ENCODE measurements at regions not wholly inside any gene's neighbourhood (a gene's known extent, or its start where the extent isn't known, plus 50 kb on each side); places are given as distances from the start of the nearest gene placed in this dataset.

GRCh38 chr14:97329701-97330100, 532.5 kb downstream of the VRK1 start (continued):
- no peak for TF ChIP-seq ZNF219 (CRISPR knock-in tag; IDR thresholded peaks at IDR 0.05; ENCODE audit: borderline replicate concordance)
- TF ChIP-seq MYBL2 (CRISPR knock-in tag; IDR thresholded peaks at IDR 0.05): no peak
- no peak for TF ChIP-seq ZNF232 (CRISPR knock-in tag; IDR thresholded peaks at IDR 0.05)

- H3K27me3 Mint-ChIP-seq (ENCODE audit: low read depth): no peaks in the 10 kb centered on the region
- TF ChIP-seq ATF1 (CRISPR knock-in tag; IDR thresholded peaks at IDR 0.05): no peak
- TF ChIP-seq ZNF121 (CRISPR knock-in tag; IDR thresholded peaks at IDR 0.05): no peak
- TF ChIP-seq CDX4 (CRISPR knock-in tag; IDR thresholded peaks at IDR 0.05; ENCODE audit: borderline replicate concordance): no peak
- TF ChIP-seq, protein P1, sequence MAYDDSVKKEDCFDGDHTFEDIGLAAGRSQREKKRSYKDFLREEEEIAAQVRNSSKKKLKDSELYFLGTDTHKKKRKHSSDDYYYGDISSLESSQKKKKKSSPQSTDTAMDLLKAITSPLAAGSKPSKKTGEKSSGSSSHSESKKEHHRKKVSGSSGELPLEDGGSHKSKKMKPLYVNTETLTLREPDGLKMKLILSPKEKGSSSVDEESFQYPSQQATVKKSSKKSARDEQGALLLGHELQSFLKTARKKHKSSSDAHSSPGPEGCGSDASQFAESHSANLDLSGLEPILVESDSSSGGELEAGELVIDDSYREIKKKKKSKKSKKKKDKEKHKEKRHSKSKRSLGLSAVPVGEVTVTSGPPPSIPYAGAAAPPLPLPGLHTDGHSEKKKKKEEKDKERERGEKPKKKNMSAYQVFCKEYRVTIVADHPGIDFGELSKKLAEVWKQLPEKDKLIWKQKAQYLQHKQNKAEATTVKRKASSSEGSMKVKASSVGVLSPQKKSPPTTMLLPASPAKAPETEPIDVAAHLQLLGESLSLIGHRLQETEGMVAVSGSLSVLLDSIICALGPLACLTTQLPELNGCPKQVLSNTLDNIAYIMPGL (CRISPR knock-in tag; IDR thresholded peaks at IDR 0.05): no peak
- no peak for TF ChIP-seq CREB1 (CRISPR knock-in tag; IDR thresholded peaks at IDR 0.05)
- no peak for TF ChIP-seq IRF2 (CRISPR knock-in tag; IDR thresholded peaks at IDR 0.05; ENCODE audit: borderline replicate concordance, low read depth)
- TF ChIP-seq OVOL2 (CRISPR knock-in tag; IDR thresholded peaks at IDR 0.05; ENCODE audit: borderline replicate concordance): no peak
- no peak for TF ChIP-seq MYBL2 (CRISPR knock-in tag; IDR thresholded peaks at IDR 0.05)
- no peak for TF ChIP-seq JAZF1 (CRISPR knock-in tag; IDR thresholded peaks at IDR 0.05)
- no peak for TF ChIP-seq ZNF423 (CRISPR knock-in tag; IDR thresholded peaks at IDR 0.05)
- CTCF ChIA-PET: interaction anchor here (0.6 kb wide), 1 partner anchor 137 kb away, joined by 3 read pairs; no protein-coding TSS in a partner anchor
- no peak overlapping the region for H3K27ac Mint-ChIP-seq
- no peak overlapping the region for H3K4me3 Mint-ChIP-seq
- peaks cover 9% of the 10 kb centered on the region for H3K9me3 Mint-ChIP-seq
- no peaks in the 10 kb centered on the region for H3K36me3 Mint-ChIP-seq
- H3K4me1 Mint-ChIP-seq: 0 out of 2 replicates have a peak, but pooled peaks cover 3% of the 10 kb centered on the region
- ATAC-seq (no peak), DNase-seq (ENCODE audit: low spot score) (no peak)
- POLR2A ChIA-PET: no interaction called here
Observed at GRCh38 chr14:97331058-97331457, 533.9 kb downstream of the VRK1 start.

DNA sequence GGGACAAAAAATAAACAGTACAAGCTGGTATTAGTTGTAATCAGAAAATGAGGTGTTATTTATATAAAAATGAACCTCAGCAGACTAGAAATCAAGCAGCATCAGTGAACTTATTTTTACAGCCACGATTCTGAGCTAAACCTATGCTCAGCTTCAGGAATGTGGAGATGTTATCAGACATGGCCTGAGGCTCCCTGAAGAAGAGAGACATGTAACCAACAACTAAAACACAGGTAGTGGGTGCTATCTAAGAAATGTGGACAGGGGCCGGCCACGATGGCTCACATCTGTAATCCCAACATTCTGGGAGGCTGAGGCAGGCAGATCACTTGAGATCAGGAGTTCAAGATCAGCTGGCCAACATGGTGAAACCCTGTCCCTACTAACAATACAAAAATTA, 534.3 kb downstream of the VRK1 start:
- ATAC-seq (no peak), DNase-seq (ENCODE audit: low spot score) (no peak)
- POLR2A ChIA-PET: no interaction called here
- Mint-ChIP-seq H3K4me3 (no peak overlapping the region), H3K4me1 (0 out of 2 replicates have a peak, but pooled peaks cover 3% of the 10 kb centered on the region), H3K27ac (no peak overlapping the region), H3K9me3 (peaks cover 6% of the 10 kb centered on the region), H3K27me3 (ENCODE audit: low read depth) (no peaks in the 10 kb centered on the region), H3K36me3 (no peaks in the 10 kb centered on the region)
- CTCF ChIA-PET: no interaction called here
- TF ChIP-seq STAT6 (CRISPR knock-in tag; conservative IDR thresholded peaks at IDR 0.05; ENCODE audit: low read depth) (no peak), USF2 (CRISPR knock-in tag; IDR thresholded peaks at IDR 0.05) (no peak), FOXP4 (CRISPR knock-in tag; IDR thresholded peaks at IDR 0.05) (no peak), ZNF232 (CRISPR knock-in tag; IDR thresholded peaks at IDR 0.05) (no peak), ZNF512 (CRISPR knock-in tag; IDR thresholded peaks at IDR 0.05; ENCODE audit: borderline replicate concordance) (no peak), NR3C1 (CRISPR knock-in tag; conservative IDR thresholded peaks at IDR 0.05; ENCODE audit: low read depth) (no peak), ZNF138 (CRISPR knock-in tag; conservative IDR thresholded peaks at IDR 0.05) (no peak), RORB (CRISPR knock-in tag; IDR thresholded peaks at IDR 0.05) (no peak), ATF1 (CRISPR knock-in tag; IDR thresholded peaks at IDR 0.05) (no peak)
- TF ChIP-seq, protein P2, sequence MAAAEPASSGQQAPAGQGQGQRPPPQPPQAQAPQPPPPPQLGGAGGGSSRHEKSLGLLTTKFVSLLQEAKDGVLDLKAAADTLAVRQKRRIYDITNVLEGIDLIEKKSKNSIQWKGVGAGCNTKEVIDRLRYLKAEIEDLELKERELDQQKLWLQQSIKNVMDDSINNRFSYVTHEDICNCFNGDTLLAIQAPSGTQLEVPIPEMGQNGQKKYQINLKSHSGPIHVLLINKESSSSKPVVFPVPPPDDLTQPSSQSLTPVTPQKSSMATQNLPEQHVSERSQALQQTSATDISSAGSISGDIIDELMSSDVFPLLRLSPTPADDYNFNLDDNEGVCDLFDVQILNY (CRISPR knock-in tag; IDR thresholded peaks at IDR 0.05): no peak
- TF ChIP-seq, protein P3, sequence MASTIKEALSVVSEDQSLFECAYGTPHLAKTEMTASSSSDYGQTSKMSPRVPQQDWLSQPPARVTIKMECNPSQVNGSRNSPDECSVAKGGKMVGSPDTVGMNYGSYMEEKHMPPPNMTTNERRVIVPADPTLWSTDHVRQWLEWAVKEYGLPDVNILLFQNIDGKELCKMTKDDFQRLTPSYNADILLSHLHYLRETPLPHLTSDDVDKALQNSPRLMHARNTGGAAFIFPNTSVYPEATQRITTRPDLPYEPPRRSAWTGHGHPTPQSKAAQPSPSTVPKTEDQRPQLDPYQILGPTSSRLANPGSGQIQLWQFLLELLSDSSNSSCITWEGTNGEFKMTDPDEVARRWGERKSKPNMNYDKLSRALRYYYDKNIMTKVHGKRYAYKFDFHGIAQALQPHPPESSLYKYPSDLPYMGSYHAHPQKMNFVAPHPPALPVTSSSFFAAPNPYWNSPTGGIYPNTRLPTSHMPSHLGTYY (CRISPR knock-in tag; IDR thresholded peaks at IDR 0.05): no peak

Measured in WTC11 (cell line).